ENCODE measurements at regions not wholly inside any gene's neighbourhood (a gene's known extent, or its start where the extent isn't known, plus 50 kb on each side); places are given as distances from the start of the nearest gene placed in this dataset.
"Not testable (repeated sequence)": the region's sequence is repeated elsewhere in the genome, so short reads cannot be mapped to it uniquely, and the experiment has no call there.

DNA sequence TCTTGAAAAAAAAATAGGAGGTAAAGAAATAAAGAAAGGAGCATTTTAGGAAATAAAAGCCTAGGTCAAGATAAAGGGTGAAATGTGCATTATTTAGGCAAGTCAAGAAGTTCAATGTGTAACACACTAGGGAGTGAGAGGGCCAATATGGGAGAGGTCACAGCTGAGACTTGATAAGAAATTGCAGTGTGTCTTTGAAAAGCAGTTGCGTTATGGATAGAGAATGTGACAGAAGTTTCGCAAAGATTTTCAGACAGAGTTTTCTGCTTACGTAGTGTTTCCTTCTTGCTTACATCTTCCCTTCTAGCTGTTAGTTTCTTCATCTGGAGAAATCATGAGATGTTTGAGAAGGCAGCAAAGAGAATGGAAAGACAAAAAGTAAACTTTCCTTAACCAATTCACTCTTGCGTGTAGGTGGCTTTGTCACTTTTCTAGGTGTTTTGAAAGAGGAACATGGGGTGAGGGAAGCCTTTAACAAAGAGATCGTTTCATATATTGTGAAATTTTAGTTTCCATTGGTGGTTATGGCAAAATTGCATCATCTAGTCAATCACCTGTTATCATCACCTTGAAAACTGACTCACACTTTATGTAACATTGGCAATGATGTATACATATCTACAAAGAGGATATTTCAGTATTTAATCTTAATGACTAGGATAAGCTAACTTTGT, 975.5 kb downstream of the OLFM4 start:
- DNase-seq: no peak

DNA sequence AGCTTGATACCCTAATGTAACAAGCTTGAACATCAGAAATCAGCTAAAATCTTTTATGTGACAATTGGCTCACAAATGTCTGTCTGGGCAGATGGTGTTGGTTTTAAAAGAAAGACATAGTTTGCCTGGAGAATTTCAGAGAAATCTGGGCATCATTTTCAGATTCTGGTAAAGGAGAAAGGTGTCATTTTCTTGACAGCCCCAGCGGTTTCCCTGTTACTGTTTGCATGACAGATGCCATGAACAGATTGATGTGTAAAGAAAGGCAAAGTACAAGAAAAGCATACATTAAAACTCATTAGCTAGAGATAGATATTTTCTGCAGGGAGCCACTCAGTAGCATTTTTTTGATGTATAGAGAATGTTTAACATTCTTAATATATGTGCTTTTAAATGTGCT, 987.9 kb downstream of the OLFM4 start:
- no peak for DNase-seq

- DNase-seq: no peak
Measured at GRCh38 chr13:54018485-54018884, 989.9 kb downstream of the OLFM4 start.

- no peak for DNase-seq
Measured at GRCh38 chr13:54029226-54029625, 1000.6 kb downstream of the OLFM4 start.

- no peak for DNase-seq
Measured at GRCh38 chr13:54029720-54030119, 1001.1 kb downstream of the OLFM4 start.

DNA sequence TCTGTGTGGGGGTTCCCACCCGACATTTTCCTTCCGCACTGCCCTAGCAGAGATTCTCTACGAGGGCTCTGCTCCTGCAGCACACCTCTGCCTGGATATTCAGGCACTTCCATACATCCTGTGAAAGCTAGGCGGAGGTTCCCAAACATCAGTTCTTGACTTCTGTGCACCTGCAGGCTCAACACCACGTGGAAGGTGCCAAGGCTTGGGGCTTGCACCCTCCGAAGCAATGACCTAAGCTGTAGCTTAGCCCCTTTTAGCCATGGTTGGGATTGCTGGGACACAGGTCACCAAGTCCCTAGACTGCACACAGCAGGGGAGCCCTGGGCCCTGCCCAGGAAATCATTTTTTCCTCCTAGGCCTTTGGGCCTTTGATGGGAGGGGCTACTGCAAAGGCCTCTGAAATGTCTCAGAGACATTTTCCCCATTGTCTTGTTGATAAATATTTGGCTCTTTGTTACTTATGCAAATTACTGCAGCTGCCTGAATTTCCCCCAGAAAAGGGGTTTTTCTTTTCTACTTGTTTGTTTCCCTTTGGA, 1004.8 kb downstream of the OLFM4 start:
- DNase-seq: no peak

DNA sequence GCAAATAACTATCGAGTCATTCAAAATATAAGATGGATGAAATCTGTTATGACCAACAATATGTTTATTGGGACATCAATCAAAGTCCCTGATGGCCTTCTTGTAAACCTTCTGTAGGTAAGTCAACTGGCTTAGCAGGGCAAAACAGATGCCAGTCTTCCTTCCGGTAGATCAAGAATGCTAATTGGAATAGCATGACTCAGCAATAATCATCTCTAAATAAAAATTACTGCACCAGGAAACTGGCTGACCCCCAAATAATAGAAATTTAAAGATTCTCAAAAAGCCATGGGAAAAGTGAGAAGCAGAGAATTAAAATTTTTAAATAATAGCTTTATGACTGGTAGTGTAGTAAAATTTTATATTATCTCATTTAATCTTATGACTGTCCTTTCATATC, 1005.4 kb downstream of the OLFM4 start:
- DNase-seq: no peak

- not testable (repeated sequence) for DNase-seq
Measured at GRCh38 chr13:54057416-54057815, 1028.8 kb downstream of the OLFM4 start.

- not testable (repeated sequence) for DNase-seq
Measured at GRCh38 chr13:54069958-54070357, 1041.3 kb downstream of the OLFM4 start.

DNA sequence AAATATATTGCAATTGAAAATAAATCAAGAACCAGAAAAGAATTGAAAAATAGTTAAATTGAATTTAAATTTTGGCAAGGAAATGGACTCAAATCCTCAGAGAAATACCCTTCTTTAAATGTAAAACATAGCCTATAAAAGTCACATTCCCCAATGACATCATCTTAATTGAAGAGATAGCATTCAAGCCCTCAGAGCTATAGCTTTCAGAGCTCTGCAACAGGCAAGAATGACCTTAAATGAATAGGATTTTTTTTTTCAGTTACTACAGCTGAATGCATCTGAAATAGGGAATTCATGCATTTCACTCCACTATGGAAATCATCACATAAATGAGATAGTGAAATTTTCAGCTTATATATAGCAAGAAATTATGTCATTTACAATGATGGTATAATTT, 1049.0 kb downstream of the OLFM4 start:
- DNase-seq: no peak

- no peak for DNase-seq
Measured at GRCh38 chr13:54078271-54078870, 1049.8 kb downstream of the OLFM4 start.

- not testable (repeated sequence) for DNase-seq
Measured at GRCh38 chr13:54082309-54082708, 1053.7 kb downstream of the OLFM4 start.

- no peak for DNase-seq
Measured at GRCh38 chr13:54091884-54092283, 1063.3 kb downstream of the OLFM4 start.

DNA sequence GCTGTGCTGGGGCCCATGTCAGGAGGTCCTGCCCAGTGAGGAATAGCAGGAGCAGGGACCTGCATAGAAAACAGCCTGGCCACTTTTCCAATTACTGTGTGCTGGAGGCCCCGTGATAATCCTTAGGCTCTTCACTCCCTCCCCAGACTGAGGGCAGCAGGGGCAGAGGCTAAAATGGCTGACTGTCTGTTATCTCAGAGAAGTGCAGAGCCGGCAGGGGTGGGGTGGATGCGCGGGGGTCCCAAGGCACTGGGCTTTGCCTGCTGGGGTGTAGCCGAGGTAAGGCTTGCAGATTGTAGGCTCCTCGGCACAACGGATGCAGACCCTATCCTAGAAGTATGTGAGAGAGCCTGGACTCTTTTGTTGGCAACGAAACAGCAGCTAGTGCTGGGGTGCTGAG, 1064.1 kb downstream of the OLFM4 start:
- no peak for DNase-seq

- no peak for DNase-seq
Measured at GRCh38 chr13:54110597-54110996, 1082.0 kb downstream of the OLFM4 start.

GRCh38 chr13:54124700-54125099, 1096.1 kb downstream of the OLFM4 start:
- no peak for DNase-seq

GRCh38 chr13:54130931-54131330, 1102.3 kb downstream of the OLFM4 start:
- not testable (repeated sequence) for DNase-seq

GRCh38 chr13:54131433-54131832, 1102.8 kb downstream of the OLFM4 start:
- DNase-seq: not testable (repeated sequence)

DNA sequence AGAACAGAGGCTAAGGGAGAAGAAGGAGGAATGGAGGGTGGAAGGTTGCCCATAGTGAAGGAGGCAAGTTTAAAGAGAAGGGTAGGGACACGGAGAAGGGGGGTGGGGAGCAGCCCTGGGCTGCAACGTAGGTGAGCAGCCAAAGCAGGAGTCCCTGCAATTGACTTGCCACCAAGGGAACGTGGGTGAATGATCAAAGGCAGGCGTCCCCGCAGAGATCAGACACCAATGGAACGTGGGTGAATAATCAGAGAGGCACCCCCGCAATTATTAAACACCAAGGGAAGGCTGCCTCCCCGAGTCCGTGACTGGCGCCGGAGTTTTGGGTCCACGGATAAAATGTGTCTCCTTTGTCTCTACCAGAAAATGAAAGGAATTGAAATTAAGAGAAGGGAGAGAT, 1103.5 kb downstream of the OLFM4 start:
- DNase-seq: not testable (repeated sequence)

GRCh38 chr13:54132720-54133119, 1104.1 kb downstream of the OLFM4 start:
- not testable (repeated sequence) for DNase-seq

DNA sequence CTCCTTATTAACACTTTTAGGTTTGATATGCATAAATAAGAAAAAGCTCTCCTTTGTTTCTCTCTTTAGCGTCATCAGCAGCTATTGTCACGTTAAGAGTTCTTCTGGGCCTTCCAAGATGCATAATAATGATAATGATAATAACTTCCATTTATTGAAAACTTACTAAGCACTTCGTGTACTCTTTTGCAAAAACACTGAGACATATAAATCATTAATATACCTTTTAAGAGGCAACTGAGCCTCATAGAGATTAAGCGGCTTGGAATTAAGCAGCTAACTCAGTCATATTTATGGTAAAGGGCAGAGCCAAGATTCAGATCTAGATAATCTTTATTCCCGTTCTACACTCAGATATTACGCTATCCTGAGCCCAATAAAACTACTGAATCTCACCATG, 1105.1 kb downstream of the OLFM4 start:
- no peak for DNase-seq

GRCh38 chr13:54144828-54145227, 1116.2 kb downstream of the OLFM4 start:
- DNase-seq: no peak

GRCh38 chr13:54150851-54151250, 1122.2 kb downstream of the OLFM4 start:
- DNase-seq: no peak

DNA sequence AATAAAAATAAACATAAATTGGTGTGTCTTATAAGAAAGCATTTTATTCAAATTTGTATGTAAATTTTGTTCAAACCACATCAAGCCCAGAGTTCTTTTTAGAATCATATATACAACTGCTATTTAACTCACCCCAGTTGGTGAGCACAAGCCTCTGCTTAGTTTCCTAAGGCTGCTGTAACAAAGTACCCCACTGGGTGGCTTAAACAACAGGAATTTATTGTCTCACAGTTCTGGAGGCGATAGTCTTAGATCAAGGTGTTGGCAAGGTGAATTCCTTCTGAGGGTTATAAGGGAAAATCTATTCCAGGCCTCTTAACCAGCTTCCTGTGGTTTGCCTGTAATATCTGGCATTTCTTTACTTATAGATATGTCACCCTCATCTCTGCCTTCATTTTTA, 1133.5 kb downstream of the OLFM4 start:
- DNase-seq: no peak

All from right hindlimb (tissue), 1 donor.